HG02938 (cell line): ENCODE measurements at regions not wholly inside any gene's neighbourhood (a gene's known extent, or its start where the extent isn't known, plus 50 kb on each side); places are given as distances from the start of the nearest gene placed in this dataset.
"Not testable (repeated sequence)": the region's sequence is repeated elsewhere in the genome, so short reads cannot be mapped to it uniquely, and the experiment has no call there.

Experiments
- ATAC-seq: cut with Tn5 transposase; IDR thresholded peaks from one replicate; pipeline ENCODE4 v1.9.1; 2021; ENCODE audit warnings: mild to moderate bottlenecking, moderate library complexity; ENCODE audit not compliant: unreplicated experiment

GRCh38 chr2:228369400-228370031, 188.0 kb upstream of the SPHKAP start:
- no peak for ATAC-seq

GRCh38 chr2:228367356-228367755, 185.9 kb upstream of the SPHKAP start:
- no peak for ATAC-seq

GRCh38 chr2:228359473-228359872, 178.0 kb upstream of the SPHKAP start:
- ATAC-seq: no peak

- ATAC-seq: no peak
Measured at GRCh38 chr2:228355897-228356296, 174.4 kb upstream of the SPHKAP start.

- not testable (repeated sequence) for ATAC-seq
Measured at GRCh38 chr2:228352980-228353379, 171.5 kb upstream of the SPHKAP start.

GRCh38 chr2:228352048-228352447, 170.6 kb upstream of the SPHKAP start:
- no peak for ATAC-seq

- ATAC-seq: no peak
Measured at GRCh38 chr2:228348516-228349064, 167.1 kb upstream of the SPHKAP start.

- ATAC-seq: no peak
Measured at GRCh38 chr2:228344531-228344930, 163.0 kb upstream of the SPHKAP start.

- ATAC-seq: no peak
Measured at GRCh38 chr2:228339525-228339924, 158.0 kb upstream of the SPHKAP start.

- no peak for ATAC-seq
Measured at GRCh38 chr2:228334180-228334579, 152.7 kb upstream of the SPHKAP start.

- ATAC-seq: no peak
Measured at GRCh38 chr2:228329282-228329681, 147.8 kb upstream of the SPHKAP start.

GRCh38 chr2:228321015-228321414, 139.5 kb upstream of the SPHKAP start:
- ATAC-seq: no peak

GRCh38 chr2:228318218-228318617, 136.7 kb upstream of the SPHKAP start:
- no peak for ATAC-seq

- no peak for ATAC-seq
Measured at GRCh38 chr2:228312172-228312571, 130.7 kb upstream of the SPHKAP start.

- ATAC-seq: no peak
Measured at GRCh38 chr2:228303960-228304359, 122.5 kb upstream of the SPHKAP start.

- no peak for ATAC-seq
Measured at GRCh38 chr2:228283491-228284171, 102.1 kb upstream of the SPHKAP start.

GRCh38 chr2:228282376-228282775, 100.9 kb upstream of the SPHKAP start:
- no peak for ATAC-seq

GRCh38 chr2:228273159-228273558, 91.7 kb upstream of the SPHKAP start:
- ATAC-seq: no peak

- no peak for ATAC-seq
Measured at GRCh38 chr2:228269351-228269750, 87.9 kb upstream of the SPHKAP start.

GRCh38 chr2:228268756-228269155, 87.3 kb upstream of the SPHKAP start:
- no peak for ATAC-seq

GRCh38 chr2:228268301-228268700, 86.8 kb upstream of the SPHKAP start:
- ATAC-seq: no peak

- ATAC-seq: no peak
Measured at GRCh38 chr2:228263156-228263555, 81.7 kb upstream of the SPHKAP start.
